GM19099 (cell line): ENCODE measurements at regions not wholly inside any gene's neighbourhood (a gene's known extent, or its start where the extent isn't known, plus 50 kb on each side); places are given as distances from the start of the nearest gene placed in this dataset.

Experiments used
- POLR2A ChIP-seq: IDR thresholded peaks from 3 replicates; pipeline ENCODE4 v1.6.1; 2011; ENCODE audit warnings: low read depth; ENCODE audit not compliant: insufficient read length; ENCODE audit errors: extremely low read depth

DNA sequence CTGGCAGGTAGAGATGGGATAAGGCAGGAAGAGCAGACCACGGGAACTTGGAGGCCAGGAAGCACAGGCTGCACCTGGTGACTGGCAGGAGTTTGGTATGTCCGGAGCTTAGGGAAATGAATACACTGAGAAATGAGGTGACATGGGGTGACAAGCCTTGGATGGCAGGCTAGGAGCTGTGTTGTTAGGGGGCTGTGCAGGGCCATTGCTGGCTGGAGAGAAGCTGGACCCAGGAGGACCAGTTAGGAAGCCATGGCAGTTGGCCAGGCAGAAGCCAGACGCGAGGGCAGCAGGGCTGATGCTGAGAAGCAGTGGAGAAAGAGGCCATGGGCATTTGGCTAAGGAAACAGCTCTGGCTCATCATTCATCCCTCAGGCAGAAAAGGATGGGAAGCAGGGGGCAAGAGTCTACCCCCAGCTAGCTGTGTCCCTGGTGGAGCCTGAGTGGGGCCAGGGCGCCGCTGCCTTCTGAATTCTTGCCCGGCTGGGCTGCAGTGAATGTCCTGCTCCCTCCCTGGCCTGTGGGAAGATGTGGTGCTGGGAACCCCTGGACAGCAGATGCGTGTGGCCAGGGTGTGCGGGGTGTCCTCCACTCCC lies 255.8 kb downstream of the FAM43A start:
- no peak for TF ChIP-seq POLR2A

DNA sequence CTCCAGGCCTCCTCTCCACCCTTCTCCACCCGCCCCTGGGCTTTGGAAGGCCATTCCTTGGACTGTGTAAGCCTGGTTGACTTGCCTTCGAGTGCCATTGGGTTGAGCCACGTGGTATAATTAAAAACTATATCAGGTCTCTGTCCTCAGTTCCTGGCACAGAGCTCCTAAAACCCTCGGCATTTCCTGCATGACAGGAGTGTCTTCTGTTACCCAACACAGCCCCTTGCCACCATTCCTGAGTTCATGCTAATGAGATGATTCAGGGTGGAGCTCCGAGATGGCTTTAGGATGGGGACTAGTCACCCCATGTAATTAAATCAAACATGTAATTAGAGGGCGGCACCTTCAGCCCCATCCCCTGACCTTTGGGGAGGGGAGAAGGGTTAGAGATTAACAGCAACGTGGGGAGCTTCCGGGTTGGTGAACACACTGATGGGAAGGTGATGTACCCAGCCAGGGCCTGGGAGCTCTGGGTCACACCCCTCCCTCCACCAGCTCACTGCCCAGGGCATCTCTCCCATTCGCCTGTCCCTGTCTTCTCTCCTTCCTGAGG lies 256.4 kb downstream of the FAM43A start:
- no peak for TF ChIP-seq POLR2A

DNA sequence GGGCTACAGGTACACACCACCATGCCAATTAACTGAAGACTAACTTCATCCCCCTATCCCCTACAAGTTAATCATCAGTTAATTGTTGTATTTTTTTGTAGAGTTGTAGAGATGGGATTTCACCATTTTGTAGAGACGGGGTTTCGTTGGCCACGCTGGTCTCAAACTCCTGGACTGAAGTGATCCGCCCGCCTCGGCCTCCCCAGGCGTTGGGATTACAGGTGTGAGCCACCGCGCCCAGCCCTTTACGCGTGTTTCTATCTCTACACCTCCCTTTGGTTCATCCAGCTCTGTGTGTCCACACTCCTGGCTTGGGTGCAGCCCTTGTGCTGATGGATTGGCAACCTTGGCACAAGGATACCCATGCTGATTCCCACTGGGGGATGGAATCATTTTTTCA lies 258.8 kb downstream of the FAM43A start:
- no peak for TF ChIP-seq POLR2A

DNA sequence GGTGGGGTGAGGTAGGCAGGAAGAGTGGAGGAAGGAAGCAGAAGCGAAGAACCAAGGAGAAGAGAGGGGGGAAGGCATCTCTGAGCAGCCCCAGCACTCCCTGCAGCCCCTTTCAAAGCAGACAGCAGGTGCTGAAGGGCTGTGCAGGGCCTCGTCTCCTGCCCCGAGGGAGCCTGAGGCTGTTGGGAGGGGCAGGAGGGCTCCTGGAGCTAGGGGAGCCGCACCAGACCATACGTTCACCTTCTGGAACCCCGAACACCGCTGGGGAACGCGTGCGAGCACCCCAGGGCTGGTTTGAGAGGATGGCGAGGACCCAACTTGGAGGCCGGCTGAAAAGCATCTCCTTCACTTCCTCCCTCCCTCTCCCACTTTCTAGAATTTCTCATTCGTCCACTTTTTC lies 259.8 kb downstream of the FAM43A start:
- no peak for TF ChIP-seq POLR2A

DNA sequence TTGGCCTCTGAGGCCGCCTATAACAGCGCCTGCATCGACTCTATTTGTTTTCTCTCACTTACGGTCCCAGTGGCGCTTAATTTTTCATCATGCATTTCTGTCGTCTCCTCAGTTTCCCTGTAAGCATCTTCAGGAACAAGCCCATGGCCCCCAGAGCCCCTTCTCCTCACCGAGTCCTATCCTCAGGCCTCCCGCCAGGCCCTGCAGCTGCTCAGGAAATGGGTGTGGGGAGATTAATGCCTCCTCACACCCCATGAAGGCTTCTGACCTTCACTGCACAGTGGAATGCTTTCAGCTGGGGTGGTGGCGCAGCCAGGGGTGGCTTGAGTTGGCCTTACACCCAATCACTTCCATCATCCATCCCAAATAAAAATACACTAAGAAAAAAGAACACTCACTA lies 260.4 kb downstream of the FAM43A start:
- no peak for TF ChIP-seq POLR2A

DNA sequence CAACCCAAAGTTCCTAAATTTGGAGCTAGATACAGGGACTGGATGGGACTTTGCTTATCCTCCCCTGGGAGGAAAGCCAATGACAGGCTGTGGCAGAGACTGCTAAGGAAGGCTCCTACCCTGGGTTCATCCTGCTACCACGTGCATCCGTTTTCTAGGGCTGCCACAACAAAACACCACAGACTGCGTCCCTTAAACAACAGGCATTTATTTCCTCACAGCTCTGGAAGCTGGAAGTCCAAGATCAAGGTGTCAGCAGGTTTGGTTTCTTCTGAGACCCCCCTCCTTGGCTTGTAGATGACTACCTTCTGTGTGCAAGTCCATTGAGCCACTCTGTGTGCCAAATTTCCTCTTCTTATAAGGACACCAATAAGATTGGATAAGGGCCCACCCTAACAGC lies 263.9 kb downstream of the FAM43A start:
- no peak for TF ChIP-seq POLR2A

DNA sequence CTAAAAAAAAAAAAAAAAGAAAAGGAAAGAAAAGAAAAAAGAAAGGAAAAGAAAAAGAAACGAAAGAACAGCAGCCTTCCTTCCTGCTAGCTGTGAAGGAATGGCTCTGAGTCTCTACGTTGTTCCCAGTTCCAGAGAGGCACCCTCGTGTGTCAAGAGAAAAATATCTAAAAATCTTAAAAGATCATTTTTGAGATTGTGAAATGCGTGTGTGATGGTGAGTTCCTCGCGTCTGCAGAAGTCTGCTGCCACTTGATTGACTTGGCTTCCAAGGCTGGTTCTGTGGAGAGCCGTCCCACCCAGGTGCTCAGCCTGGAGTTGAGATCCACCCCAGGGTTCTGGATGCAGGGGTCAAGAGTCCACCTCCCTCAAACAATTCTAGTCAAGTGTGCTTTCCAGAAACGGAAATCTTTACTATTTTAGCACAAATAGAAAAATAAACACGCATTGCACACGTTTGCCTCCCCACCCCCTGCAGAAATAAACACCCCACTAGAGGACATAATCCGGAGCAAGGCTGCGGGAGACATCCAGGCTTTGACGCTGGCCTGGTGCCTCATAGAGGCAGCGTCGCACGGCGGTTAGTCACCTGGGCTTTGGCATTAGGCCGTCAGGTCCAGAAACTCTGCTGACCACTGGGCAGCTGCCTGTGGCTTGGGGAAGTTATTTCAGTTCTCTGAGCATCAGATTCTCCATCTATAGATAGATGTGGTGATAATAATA lies 265.4 kb downstream of the FAM43A start:
- TF ChIP-seq POLR2A = no peak

DNA sequence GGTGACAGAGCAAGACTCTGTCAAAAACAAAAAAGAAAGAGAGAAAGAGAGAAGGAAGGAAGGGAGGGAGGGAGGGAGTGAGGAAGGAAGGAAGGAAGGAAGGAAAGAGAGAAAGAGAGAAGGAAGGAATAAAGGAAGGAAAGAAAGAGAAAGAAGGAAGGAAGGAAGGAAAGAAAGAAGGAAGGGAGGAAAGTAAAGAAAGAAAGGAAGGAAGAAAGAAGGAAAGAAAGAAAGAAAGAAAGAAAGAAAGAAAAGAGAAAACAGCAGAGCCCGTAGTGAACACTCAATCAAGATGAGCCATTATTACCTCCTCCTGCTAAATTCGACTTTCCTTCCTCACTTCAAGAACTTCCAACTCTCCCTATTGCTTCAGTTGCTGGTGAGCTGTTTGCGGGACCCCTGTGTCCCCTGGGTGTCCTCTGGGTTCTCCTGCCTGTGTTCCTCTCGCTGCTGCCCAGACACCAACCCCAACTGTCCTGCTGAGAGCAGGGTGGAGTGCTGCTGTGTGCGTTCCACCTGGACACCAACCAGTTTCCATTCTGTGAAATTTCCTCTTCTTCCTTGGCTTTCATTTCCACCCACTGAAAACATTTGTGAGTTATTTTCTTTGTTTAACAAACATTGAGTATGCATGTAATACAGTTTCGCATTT lies 266.4 kb downstream of the FAM43A start:
- no peak for TF ChIP-seq POLR2A

DNA sequence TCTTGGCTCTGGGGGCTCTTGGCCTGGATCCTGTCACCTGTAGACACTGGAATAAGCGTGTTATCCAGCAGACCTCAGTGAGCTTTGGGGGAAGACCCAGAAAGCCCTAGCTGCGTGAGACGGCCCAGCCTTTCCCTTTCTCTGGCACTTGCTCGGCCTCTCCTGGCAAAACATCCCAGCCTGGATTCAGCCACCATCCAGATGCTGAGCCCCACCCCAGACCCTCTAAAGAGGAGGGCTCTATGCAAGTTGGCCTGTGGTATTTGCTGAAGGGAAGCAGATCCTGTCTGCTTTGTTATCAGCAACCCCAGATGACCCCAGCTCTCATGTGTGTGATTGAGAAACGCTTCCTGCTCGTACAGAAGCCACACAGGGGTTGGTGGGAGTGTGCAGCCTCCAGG lies 267.2 kb downstream of the FAM43A start:
- no peak for TF ChIP-seq POLR2A

DNA sequence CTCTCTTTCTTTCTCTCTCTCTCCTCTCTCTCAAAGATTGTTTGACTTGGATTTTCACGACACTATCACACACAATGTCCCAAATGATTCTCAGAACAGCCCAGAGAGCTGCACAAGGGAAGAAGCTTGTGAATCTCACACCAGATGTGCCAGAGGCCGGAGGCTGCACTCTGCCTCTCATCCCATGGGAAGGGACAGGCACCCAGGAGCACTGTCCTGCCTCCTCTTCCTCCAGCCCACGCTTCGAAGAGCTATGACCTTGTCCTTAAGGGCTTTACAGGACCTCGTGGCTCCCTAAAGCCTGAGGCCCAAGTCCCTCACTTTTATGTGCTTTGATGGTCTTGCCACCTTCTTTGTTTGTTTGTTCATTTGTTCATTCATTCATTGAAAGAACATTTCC lies 267.6 kb downstream of the FAM43A start:
- TF ChIP-seq POLR2A = no peak

DNA sequence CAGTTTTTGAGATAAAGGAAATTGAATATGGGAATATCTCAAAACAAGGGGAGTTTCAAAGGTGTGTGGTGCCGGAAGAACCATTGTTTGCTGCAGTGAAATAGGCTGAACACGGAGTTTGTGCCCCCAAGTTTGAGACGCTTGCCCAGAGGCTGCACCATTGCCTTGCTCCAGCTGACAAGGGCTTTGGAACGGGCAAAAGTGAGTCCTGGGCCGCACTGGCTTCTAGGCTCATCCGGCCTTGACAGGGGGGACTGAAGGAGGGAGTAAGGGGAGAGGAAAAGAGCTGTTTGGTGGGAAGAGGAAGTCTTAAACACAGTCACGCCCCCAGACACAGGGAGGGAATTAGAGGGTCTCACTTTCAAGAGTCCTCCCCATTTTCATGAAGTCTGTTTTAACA lies 269.9 kb downstream of the FAM43A start:
- no peak for TF ChIP-seq POLR2A

DNA sequence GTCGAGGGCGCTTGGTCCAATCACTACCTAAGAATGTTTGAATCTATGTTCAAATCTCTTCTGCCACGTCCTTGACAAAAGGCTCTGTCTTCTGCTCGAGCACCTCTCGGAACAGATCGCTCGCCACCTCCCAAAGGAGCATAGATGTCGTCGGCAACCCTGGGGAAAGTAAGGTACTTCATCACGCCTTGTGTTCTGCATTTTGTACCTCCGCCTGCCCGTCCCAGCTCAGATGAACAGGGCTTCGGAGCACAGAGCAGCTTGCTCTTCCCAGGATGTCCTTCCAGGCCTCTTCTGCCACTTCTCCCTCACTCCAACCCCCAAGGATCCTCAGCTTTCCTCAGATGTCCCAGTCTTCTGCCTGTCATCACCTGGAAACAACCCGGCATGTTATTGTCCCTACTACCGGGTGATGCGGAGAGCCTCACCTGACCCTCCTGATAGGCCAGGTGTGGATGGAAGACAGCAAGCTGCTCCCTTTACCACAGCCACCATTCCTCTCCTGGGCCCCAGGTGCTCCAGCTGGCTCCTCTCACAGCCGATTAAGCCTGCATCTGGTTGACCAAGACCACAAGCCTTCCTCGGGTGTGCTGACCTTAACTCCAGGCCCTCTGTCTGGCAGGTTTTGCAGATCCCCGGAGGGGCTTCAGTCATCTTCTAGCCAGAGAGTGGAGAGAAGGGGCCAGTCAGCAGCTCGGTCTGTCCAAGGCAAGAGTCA lies 270.5 kb downstream of the FAM43A start:
- no peak for TF ChIP-seq POLR2A

DNA sequence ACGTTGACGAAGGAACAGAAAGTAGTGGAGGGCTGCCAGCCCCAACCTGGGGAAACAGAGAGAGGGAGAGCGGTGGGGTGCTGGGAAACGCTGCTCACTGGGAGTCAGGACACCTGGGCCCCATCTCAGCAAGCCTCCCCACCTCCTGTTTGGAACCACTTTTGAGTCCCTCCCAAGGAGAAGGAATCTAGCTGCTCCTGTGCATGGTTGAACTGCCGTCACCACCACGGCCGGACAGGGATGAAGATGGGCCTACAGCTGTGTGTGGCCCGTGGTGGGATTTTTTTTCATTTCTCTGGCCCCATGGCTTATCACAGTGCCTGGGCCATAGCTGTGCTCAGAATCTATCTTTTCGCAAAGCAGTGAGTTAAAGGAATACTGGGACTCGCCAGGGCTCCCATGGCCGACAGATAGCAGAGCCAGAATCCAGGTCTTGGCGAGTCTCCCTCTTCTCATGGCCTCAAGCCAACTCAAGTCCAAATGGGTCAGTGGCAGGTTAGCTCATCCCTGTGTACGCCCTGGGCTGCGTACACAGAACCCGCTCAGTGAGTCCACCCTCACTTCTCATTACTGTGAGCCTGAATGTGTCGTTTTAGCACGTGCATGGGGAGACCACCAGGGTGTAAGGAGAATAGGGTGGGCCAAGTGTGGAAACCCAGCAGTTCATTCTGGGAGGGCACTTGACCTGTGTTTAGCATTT lies 271.2 kb downstream of the FAM43A start:
- TF ChIP-seq POLR2A = no peak

DNA sequence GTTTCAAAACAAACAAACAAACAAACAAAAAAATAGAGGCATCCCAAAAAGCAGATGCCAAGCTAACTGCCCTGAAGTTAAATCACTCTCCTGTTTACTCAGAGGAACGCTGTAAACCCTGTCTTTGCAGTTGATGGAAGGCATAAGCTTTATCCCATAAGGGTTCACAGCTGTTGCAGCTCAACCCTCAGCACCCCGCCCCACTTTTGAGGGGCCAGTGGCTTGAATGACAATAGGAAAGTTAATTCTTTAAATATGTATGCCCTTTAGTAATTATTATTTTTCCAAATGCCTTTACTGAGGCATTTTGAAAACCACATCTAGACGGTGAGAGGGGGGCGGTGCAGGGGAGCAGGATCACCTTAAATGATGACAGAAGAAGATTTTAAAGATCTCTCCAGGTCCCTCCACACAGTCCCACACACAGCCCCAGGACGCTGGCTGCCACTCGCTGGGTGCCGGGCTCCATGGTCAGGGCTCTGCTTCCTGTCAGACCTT lies 272.1 kb downstream of the FAM43A start:
- TF ChIP-seq POLR2A = no peak

DNA sequence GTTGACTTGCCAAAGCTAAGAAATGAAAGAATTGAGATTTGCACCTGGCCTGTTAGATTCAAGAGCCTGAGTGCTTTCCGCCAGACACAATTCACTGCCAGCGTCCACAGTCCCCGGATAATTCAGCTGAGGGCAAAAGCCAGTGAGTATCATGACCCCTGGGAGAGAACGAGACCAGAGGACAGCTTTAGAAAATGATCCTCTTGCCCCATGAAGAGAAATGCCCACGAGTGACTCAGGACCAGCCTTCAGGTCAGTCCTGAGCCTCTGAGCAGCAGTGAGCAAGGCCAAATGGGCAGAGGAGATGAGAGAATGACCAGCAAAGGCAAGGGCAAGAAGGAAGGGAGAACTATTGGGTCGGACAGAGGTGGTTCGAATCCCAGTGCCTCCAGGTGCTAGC lies 273.5 kb downstream of the FAM43A start:
- no peak for TF ChIP-seq POLR2A
